Endometrial microvascular endothelial cells (primary cell): ENCODE measurements at regions not wholly inside any gene's neighbourhood (a gene's known extent, or its start where the extent isn't known, plus 50 kb on each side); places are given as distances from the start of the nearest gene placed in this dataset.

ENCODE experiments used
- in situ Hi-C: cut with HindIII; loops from 2 replicates; pipeline ENCODE4 v1.10.0; 2017; ENCODE audit warnings: low sequenced_read_pairs, low pct_unique_long_range_greater_than_20kb; ENCODE audit errors: inconsistent ontology term

DNA sequence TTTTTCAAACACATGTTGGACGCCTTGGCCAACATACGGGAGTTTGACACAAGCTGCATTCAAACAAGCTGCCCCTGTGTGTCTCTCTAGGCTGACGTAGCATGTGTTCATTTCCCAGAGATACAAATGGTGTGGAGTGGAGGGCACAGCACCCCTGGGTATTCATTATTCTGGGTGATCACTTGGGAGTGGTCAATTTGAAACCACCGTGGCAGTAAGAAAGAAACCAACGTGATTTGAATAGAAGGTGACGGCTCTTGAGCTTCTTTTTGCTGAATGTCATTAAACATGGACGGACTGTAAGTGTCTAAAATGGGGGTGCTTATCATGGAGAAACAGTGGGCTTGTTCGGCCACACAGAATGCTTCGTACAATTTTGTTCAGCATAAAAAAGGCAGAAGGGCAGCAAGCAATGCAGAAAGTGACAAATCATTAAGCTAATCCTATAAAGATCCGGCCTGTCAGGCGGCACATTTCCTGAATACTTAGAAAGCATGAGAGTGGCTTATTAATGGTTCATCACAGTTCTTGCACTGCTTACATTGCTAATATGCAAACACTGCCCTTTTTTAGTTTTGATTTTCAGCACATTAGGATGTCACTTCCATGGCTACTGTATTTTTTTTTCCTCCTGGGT lies 1261.9 kb upstream of the CITED2 start:
- in situ Hi-C loops = no loop called here

GRCh38 chr6:140627002-140627401 lies 1252.6 kb upstream of the CITED2 start:
- in situ Hi-C loops = no loop called here

DNA sequence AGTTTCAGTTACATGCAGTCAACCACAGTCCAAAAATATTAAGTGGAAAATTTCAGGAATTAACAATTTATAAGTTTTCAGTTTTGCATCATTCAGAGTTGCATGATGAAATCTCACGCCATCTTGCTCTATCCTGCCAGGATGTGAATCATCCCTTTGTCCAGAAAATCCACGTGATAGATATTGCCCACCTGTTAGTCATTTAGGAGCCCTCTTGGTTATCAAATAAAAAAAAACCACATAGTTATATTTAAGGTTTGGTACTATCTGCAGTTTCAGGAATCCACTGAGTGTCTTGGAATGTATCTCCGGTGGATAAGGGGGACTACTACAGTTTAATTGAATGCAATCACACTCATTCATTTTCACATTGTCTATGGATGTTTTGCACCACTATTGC lies 1249.0 kb upstream of the CITED2 start:
- in situ Hi-C loops = no loop called here

DNA sequence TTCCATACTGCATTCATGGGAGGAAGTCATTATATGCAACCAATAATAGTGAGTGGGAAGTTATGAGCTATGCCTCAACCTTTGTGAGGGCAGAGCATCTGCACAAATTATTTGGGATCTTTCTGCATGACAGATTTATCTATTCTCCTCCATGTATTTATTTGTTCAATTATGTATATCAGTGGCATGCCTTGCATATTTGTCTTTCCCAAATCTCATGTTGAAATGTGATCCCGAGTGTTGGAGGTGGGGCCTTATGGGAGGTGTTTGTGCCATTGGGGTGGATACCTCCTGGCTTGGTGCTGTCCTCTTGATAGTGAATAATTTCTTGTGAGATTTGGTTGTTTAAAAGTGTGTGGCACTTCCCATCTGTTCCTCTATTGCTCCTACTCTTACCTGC lies 1246.0 kb upstream of the CITED2 start:
- in situ Hi-C loops = no loop called here

GRCh38 chr6:140609956-140610355 lies 1235.5 kb upstream of the CITED2 start:
- in situ Hi-C loops = no loop called here

GRCh38 chr6:140609321-140609720 lies 1234.9 kb upstream of the CITED2 start:
- in situ Hi-C loops = no loop called here

GRCh38 chr6:140604786-140605185 lies 1230.3 kb upstream of the CITED2 start:
- in situ Hi-C loops = no loop called here

- in situ Hi-C loops = no loop called here
Measured at GRCh38 chr6:140602431-140603248, 1228.2 kb upstream of the CITED2 start.

GRCh38 chr6:140601021-140601808 lies 1226.8 kb upstream of the CITED2 start:
- in situ Hi-C loops = no loop called here

DNA sequence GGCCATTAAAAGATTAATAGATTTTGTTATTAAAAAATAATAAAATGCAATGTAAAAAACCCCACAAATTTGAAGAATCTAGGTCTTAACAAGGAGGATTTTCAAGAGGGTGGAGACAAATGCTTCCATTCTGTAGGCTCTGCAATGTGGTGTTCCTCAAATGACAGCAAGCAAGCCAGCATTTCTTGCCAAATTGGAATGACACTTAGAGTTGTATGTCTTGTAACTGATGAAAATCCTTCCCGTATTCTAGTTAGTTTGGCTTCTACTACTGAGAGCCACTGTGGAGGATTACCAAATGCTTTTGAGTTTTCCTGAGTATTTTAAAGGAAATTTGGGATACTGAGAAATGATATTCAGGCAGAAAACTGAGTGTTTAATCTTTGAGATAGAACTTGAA lies 1225.5 kb upstream of the CITED2 start:
- in situ Hi-C loops = no loop called here

DNA sequence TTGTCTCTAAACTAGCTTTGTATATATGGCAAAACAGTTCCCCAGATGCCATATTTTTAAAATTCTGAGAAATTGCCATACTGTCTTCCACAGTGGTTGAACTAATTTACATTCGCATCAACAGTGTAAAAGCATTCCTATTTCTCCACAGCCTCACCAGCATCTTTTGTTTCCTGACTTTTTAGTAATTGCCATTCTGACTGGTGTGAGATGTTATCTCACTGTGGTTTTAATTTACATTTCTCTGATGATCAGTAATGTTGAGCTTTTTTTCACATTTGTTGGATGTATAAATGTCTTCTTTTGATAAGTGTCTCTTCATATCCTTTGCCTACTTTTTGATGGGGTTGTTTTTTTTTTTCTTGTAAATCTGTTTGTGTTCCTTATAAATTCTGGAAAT lies 1222.7 kb upstream of the CITED2 start:
- in situ Hi-C loops = no loop called here

DNA sequence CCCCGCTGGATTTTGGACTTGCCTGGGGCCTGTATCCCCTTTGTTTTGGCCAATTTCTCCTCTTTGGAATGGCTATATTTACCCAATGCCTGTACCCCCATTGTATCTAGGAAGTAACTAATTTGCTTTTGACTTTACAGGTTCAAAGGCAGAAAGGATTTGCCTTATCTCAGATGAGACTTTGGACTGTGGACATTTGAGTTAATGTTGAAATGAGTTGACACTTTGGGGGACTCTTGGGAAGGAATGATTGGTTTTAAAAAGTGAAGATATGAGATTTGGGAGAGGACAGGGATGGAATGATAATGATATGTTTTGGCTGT lies 1220.3 kb upstream of the CITED2 start:
- in situ Hi-C loops = no loop called here

- in situ Hi-C loops = no loop called here
Measured at GRCh38 chr6:140592877-140593276, 1218.4 kb upstream of the CITED2 start.

GRCh38 chr6:140590641-140591040 lies 1216.2 kb upstream of the CITED2 start:
- in situ Hi-C loops = no loop called here

GRCh38 chr6:140586426-140587061 lies 1212.1 kb upstream of the CITED2 start:
- in situ Hi-C loops = no loop called here

DNA sequence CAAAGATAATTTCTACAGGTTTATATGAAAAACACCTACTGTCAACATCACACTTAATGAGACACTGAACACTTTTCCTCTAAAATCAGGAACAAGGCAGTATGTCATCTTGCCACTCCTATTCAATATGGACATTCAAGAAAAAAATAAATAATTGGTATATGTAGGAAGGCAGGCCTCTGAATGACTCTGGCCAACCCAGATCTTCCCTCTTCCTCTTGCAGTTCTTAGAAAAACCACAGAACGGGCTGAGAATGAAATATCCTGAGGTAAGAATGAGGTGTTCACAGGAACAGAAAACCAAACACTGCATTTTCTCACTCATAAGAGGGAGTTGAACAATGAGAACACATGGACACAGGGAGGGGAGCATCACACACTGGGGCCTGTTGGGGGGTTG lies 1207.2 kb upstream of the CITED2 start:
- in situ Hi-C loops = no loop called here

- in situ Hi-C loops = no loop called here
Measured at GRCh38 chr6:140579918-140580317, 1205.5 kb upstream of the CITED2 start.

GRCh38 chr6:140576004-140576555 lies 1201.6 kb upstream of the CITED2 start:
- in situ Hi-C loops = no loop called here

- in situ Hi-C loops = no loop called here
Measured at GRCh38 chr6:140572867-140573266, 1198.4 kb upstream of the CITED2 start.
